ENCODE measurements at regions not wholly inside any gene's neighbourhood (a gene's known extent, or its start where the extent isn't known, plus 50 kb on each side); places are given as distances from the start of the nearest gene placed in this dataset.
"Not testable (repeated sequence)": the region's sequence is repeated elsewhere in the genome, so short reads cannot be mapped to it uniquely, and the experiment has no call there.

DNA sequence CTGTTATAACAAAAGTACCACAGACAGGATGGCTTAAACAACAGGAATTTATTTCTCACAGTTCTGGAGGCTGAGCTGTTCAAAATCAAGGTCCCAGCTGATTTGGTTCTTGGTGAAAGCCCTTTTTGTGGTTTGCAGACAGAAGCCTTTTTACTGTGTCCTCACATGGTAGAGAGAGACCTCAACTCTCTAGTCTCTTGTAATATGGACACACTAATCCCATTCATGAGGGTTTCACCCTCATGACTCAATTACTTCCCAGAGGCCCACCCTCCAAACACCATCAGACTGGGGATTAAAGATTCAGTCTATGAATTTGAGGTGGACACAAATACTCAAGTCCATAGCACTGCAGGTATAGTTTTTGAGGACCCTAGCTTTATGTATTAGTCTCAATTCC, 97.3 kb upstream of the WIPF3 start:
- DNase-seq: not testable (repeated sequence)

DNA sequence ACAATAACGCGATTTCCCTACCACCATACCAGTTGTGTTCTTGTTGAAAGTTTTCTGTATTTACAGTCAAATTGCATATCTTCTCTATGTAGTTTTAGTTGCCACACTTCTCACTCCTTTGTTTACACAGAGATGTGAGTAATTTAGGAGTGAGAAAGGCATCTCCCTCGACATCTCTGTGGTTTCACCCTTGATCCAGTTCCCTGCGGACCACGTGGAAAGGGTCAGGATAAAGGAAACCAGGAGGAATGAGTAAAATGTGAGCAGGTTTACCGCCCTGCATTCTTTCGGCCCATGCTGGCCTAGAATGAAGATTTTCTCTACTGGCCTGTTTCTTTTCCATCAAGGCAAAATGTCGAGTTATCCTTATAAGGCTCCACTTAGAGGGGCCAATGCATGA, 83.2 kb upstream of the WIPF3 start:
- not testable (repeated sequence) for DNase-seq

DNA sequence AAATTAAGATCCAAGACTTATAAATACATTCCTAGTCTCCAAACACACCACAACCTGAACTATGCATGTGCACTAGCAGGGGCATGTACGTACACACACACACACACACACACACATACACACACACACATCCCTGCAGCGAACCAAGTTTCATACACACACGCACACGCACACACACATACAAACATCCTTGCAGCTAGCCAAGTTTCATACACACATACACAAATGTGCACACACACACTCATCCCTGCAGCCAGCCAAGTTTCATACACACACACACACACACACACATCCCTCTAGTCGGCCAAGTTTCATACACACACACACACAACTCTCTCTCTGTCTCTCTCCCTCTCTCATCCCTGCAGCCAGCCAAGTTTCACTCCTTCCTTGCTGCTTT, 82.7 kb upstream of the WIPF3 start:
- DNase-seq: no peak

DNA sequence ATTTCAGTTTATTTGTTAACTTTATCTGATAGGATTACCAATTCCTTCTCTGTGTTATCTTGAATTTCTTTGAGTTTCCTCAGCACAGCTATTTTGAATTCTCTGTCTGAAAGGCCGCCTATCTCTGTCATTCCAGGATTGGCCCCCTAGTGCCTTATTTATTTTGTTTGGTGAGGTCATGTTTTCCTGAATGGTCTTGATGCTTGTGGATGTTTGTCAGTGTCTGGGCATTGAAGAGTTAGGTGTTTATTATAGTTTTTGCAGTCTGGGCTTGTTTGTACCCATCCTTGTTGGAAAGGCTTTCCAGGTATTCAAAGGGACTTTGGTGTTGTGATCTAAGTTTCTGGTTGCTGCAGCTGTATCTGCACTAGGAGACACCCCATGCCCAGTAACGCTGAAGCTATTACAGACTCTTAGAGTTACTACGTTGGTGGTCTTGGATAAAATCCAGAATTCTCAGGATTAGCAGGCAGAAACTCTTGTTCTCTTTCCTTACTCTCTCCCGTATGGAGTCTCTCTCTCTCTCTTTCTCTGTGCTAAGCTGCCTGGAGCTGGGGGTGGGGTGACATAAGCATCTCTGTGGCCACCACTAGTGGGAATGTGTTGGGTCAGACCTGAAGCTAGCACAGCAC, 76.7 kb upstream of the WIPF3 start:
- DNase-seq: not testable (repeated sequence)

DNA sequence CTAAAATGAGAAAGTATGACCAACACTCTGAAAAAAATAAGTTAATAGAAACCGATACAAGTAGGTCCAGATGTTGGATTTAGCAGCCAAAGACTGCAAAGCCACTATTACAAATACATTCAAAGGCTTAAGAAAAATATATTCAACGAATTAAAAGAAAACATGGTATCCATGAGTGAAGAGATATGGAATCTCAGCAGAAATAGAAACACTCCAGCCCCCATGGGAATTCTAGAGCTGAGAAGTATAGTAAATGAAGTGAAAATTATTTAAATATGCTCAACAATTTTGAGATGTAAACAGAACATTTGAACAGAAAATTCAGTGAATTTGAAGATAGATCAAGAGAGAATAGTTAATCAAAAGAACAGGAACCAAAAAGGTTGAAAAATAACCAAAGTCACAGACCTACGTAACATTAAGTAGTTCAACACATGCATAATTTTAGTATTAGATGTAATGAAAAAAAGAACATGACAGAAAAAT, 72.0 kb upstream of the WIPF3 start:
- no peak for DNase-seq

DNA sequence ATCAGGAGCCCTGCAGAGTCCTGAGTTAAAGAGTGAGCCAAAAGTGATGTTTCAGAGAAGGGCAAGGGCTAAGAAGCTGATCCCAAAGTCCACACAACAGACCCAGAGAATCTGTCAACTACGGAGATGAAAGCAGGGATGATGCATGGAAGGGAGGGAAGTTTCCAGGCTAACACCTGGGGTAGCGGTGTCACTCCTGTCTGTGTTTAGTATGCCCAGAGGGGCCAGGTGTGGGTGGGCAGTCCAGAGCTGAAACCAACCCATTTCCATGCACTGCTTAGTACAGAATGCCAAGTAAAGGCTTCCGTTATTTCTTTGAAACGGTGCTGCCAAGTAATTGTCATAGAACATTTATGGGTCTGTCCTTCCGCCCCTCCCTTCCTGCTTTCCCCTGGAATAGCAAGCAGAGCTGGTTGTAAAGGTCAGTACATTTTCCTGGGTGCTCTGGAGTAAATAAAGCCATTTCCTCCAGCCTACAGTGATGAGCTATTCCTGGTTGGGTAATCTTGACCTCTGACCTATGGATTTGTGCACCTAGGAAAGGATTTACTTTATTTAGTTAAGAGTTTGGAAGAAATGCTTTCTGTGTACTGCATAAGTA, 58.6 kb upstream of the WIPF3 start:
- not testable (repeated sequence) for DNase-seq

DNA sequence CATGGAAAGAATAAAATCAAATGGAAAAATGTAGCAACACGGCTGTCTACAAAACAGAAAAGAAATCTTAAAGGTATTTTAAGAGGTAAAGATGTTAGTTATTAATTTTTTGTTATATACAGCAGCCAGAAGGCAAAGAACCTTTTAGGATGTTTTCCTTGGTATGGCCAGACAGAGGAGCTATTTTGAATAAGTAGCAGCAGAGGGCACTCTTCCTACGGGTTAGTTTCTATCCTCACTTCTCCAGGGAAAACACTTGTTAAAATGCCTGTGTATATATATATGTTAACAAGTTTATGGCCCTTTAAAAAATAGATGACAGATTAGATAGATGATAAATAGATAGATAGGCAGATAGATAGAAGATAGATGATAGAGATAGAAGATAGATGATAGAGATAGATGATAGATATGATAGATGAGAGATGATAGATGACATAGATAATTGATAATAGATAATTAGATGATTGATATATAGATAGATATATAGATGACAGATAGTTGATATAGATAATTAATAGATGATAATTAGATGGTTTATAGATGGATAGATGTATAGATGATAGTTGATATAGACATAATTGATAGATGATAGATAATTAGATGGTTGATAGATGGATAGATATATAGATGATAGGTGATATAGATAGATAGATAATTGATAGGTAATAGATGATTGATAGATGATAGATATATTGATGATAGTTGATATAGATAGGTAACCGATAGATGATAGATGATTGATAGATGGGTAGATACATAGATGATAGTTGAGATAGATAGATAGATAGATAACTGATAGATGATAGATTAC, 57.8 kb upstream of the WIPF3 start:
- DNase-seq: no peak

DNA sequence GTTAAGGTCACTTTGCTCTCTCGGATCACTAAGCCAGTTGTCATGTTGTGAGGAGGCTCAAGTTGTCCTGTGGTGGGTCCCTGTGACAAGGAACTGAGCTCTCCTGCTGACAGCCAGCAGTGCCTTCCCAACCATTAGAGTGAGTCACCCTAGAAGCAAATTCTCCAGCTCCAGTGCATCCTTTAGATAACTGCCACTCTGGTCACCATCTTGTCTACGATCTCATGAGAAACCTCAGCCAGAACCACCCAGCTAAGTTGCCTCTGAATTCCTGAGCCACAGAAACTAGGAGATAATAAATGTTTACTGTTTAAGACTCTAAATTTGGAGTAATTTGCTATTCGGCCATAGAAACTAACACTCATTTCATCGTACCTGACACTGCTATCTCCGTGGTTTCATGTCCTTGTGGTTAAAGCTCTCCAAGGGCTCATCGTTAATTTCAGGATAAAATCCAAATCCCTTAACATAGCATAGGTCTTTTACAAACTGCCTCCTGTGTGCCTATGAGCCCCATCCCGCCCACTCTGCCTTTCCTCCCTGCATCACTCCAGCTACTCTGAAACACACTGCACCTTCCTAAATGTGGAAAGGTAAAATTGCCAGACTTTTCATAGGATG, 56.5 kb upstream of the WIPF3 start:
- no peak for DNase-seq

DNA sequence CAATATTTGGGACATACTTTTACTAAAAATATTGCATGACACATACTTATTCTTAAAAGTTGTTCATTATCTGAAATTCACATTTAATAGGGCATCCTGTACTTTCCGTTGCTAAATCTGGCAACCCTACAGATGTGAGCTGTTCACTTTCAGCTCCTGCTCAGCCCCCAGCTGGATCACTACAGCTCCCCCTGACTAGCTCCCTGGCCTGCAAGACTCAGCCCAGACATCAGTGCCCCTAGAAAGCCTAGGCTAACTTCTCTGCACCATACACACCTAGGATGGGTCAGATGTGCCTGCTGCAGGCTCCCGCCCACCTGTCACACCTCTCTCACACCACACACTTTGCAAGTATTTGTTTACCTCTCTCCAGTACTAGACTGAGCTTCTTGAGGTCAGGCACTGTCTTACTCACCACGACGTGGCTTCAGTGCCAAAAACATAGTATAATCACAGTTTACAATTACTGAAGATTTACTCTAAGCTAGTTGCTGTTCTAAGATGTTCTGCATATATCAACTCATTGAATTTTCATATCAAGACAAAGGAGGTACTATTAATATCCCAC, 55.9 kb upstream of the WIPF3 start:
- DNase-seq: not testable (repeated sequence)

DNA sequence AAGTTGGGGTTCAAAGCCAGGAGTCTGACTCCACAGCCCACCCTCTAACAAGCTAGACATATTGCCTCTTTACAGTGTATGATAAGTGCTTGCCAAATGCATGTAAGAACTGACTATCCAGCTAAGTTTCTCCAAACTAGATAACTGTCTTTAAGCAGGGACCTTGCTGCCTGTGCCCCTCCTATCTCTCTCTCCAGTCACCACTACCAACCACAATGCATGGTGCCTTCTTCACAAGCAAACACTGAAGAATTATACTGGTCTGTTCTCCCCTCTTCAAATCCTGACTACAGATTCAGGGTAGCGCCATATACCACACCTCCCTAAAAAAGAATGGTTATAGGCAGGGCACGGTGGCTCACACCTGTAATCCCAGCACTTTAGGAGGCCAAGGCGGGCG, 55.3 kb upstream of the WIPF3 start:
- DNase-seq: not testable (repeated sequence)

DNA sequence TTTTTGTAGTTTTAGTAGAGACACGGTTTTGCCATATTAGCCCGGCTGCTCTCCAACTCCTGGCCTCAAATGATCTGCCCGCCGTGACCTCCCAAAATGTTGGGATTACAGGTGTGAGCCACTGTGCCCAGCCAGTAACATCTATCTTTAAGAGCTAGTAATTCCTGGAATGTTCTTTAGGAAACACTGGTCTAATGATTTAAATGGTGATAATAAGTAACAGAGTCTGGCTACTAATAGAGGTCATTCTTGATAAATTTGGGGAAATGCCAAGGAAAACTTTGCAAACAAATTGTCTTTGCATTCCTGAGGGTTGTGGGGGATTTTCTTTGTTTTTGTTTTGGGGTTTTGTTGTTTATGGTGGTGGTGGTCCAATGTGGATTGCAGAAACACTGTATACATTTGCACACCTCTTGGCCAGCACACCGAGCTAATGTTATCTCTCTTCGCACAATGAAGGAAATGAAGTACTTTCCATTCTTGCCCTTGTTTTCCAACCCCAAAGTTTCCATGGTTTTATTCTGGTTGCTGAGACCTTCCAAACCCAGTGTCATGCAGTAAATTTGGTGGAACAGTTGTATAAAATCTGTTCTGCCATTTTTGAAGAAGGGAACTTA, 51.3 kb upstream of the WIPF3 start:
- no peak for DNase-seq

Data from activated CD4-positive, CD25-positive, alpha-beta regulatory T cell treated with anti-CD3 and anti-CD28 coated beads, Interleukin-2, amount 50 U/mL, for 72 hours (primary cell).